Endometrium (tissue), 2 donors: ENCODE measurements at regions not wholly inside any gene's neighbourhood (a gene's known extent, or its start where the extent isn't known, plus 50 kb on each side); places are given as distances from the start of the nearest gene placed in this dataset.
"Not testable (repeated sequence)": the region's sequence is repeated elsewhere in the genome, so short reads cannot be mapped to it uniquely, and the experiment has no call there.

Experiments
- FAIRE-seq: peaks from 2 replicates; lab custom pipeline; 2012; peaks lifted over from hg19 to GRCh38; lab: Jason Lieb, UNC
- donor health status: control.
- donor health status: control.

GRCh38 chr11:42770444-42771065 lies 541.2 kb upstream of the API5 start:
- no peak for FAIRE-seq

- no peak for FAIRE-seq
Observed at GRCh38 chr11:42772886-42773285, 538.9 kb upstream of the API5 start.

- FAIRE-seq, result no peak
Observed at GRCh38 chr11:42773729-42774128, 538.1 kb upstream of the API5 start.

- FAIRE-seq, result no peak
Observed at GRCh38 chr11:42774567-42774966, 537.2 kb upstream of the API5 start.

GRCh38 chr11:42777776-42778175 lies 534.0 kb upstream of the API5 start:
- no peak for FAIRE-seq

- no peak for FAIRE-seq
Observed at GRCh38 chr11:42778193-42778592, 533.6 kb upstream of the API5 start.

- no peak for FAIRE-seq
Observed at GRCh38 chr11:42779555-42779954, 532.2 kb upstream of the API5 start.

GRCh38 chr11:42786981-42787380 lies 524.8 kb upstream of the API5 start:
- FAIRE-seq, result no peak

- FAIRE-seq, result peak; percentile 46
Observed at GRCh38 chr11:42795483-42795882, 516.3 kb upstream of the API5 start.

GRCh38 chr11:42800041-42800440 lies 511.8 kb upstream of the API5 start:
- no peak for FAIRE-seq

GRCh38 chr11:42802201-42802899 lies 509.4 kb upstream of the API5 start:
- FAIRE-seq, result no peak

- FAIRE-seq, result no peak
Observed at GRCh38 chr11:42806191-42806590, 505.6 kb upstream of the API5 start.

- no peak for FAIRE-seq
Observed at GRCh38 chr11:42812361-42812760, 499.4 kb upstream of the API5 start.

- no peak for FAIRE-seq
Observed at GRCh38 chr11:42812960-42813359, 498.8 kb upstream of the API5 start.

GRCh38 chr11:42816471-42816870 lies 495.3 kb upstream of the API5 start:
- no peak for FAIRE-seq

GRCh38 chr11:42819126-42819525 lies 492.7 kb upstream of the API5 start:
- FAIRE-seq, result no peak

GRCh38 chr11:42822188-42822587 lies 489.6 kb upstream of the API5 start:
- FAIRE-seq, result not testable (repeated sequence)

GRCh38 chr11:42823546-42823945 lies 488.2 kb upstream of the API5 start:
- no peak for FAIRE-seq

GRCh38 chr11:42824067-42824466 lies 487.7 kb upstream of the API5 start:
- no peak for FAIRE-seq

GRCh38 chr11:42825598-42825997 lies 486.2 kb upstream of the API5 start:
- no peak for FAIRE-seq

- no peak for FAIRE-seq
Observed at GRCh38 chr11:42827845-42828244, 484.0 kb upstream of the API5 start.

GRCh38 chr11:42837994-42838393 lies 473.8 kb upstream of the API5 start:
- no peak for FAIRE-seq

GRCh38 chr11:42840176-42840829 lies 471.5 kb upstream of the API5 start:
- no peak for FAIRE-seq

GRCh38 chr11:42840860-42841259 lies 470.9 kb upstream of the API5 start:
- no peak for FAIRE-seq
